OCI-LY1 (cell line): ENCODE measurements at regions not wholly inside any gene's neighbourhood (a gene's known extent, or its start where the extent isn't known, plus 50 kb on each side); places are given as distances from the start of the nearest gene placed in this dataset.

Source experiments
- H2AFZ ChIP-seq: fragments of 200-600 bp; sonication (generic), shearing (Covaris generic); 2 replicates; pipeline ENCODE4 v1.6.0; 2014; ENCODE audit warnings: antibody characterized with exemption, mild to moderate bottlenecking, low read length
- H3F3A ChIP-seq: fragments of 200-600 bp; sonication (generic), shearing (Covaris generic); 2 replicates; pipeline ENCODE4 v1.6.0; 2014; ENCODE audit warnings: mild to moderate bottlenecking, antibody characterized with exemption, low read length, moderate library complexity; ENCODE audit not compliant: insufficient read depth
- H3K27ac ChIP-seq: fragments of 200-600 bp; sonication (generic); 2 replicates; pipeline ENCODE4 v1.5.1; 2014; ENCODE audit warnings: low read length, mixed run types, mild to moderate bottlenecking, low read depth; ENCODE audit not compliant: poor library complexity, severe bottlenecking
- H3K27me3 ChIP-seq: fragments of 200-600 bp; sonication (generic); 2 replicates; pipeline ENCODE4 v1.6.0; 2014; ENCODE audit warnings: antibody characterized with exemption, mild to moderate bottlenecking, low read length, moderate library complexity; ENCODE audit not compliant: insufficient read depth
- H3K36me3 ChIP-seq: fragments of 200-600 bp; sonication (generic); 2 replicates; pipeline ENCODE4 v1.6.1; 2014; ENCODE audit warnings: mild to moderate bottlenecking, antibody characterized with exemption, low read length, moderate library complexity, mixed read lengths; ENCODE audit not compliant: insufficient read depth
- H3K4me1 ChIP-seq: fragments of 200-600 bp; sonication (generic); 2 replicates; pipeline ENCODE4 v1.5.1; 2014; ENCODE audit warnings: mild to moderate bottlenecking, low read length, moderate library complexity; ENCODE audit not compliant: insufficient read depth, severe bottlenecking
- H3K4me2 ChIP-seq: fragments of 200-600 bp; sonication (generic), shearing (Covaris generic); 2 replicates; pipeline ENCODE4 v1.6.1; 2014; ENCODE audit warnings: low read length
- H3K4me3 ChIP-seq: fragments of 200-600 bp; sonication (generic); 2 replicates; pipeline ENCODE4 v1.5.1; 2014; ENCODE audit warnings: low read length, low read depth, mild to moderate bottlenecking, mixed read lengths; ENCODE audit not compliant: poor library complexity, severe bottlenecking
- H3K79me2 ChIP-seq: fragments of 200-600 bp; shearing (Covaris generic); 2 replicates; pipeline ENCODE4 v1.6.1; 2016; ENCODE audit warnings: mixed run types, low read length, mixed read lengths; ENCODE audit not compliant: insufficient read depth
- H3K9ac ChIP-seq: fragments of 200-600 bp; sonication (generic), shearing (Covaris generic); 2 replicates; pipeline ENCODE4 v1.6.1; 2014; ENCODE audit warnings: mild to moderate bottlenecking, low read length, mixed read lengths
- H3K9me2 ChIP-seq: fragments of 200-600 bp; sonication (generic), shearing (Covaris generic); 2 replicates; pipeline ENCODE4 v1.6.1; 2014; ENCODE audit warnings: low read depth, mild to moderate bottlenecking, low read length, mixed read lengths
- H3K9me3 ChIP-seq: fragments of 200-600 bp; shearing (Covaris generic); 2 replicates; pipeline ENCODE4 v1.6.1; 2014; ENCODE audit warnings: low read length, mixed read lengths
- H4K20me1 ChIP-seq: fragments of 200-600 bp; sonication (generic), shearing (Covaris generic); 2 replicates; pipeline ENCODE4 v1.6.0; 2016; ENCODE audit warnings: mild to moderate bottlenecking, low read length; ENCODE audit not compliant: insufficient read depth
- CTCF ChIP-seq: fragments of 200-600 bp; sonication (generic), shearing (Covaris generic); IDR thresholded peaks from 2 replicates; pipeline ENCODE4 v1.5.1; 2017; ENCODE audit warnings: mild to moderate bottlenecking, antibody characterized with exemption, low read length, moderate library complexity, mixed read lengths
- EZH2 ChIP-seq: fragments of 200-600 bp; sonication (generic), shearing (Covaris generic); IDR thresholded peaks from 2 replicates; pipeline ENCODE4 v1.8.0; 2017; ENCODE audit warnings: borderline replicate concordance, mixed run types, mild to moderate bottlenecking, antibody characterized with exemption, low read length, moderate library complexity, mixed read lengths

GRCh38 chr3:40631341-40631995 lies 106.7 kb downstream of the ZNF621 start:
- TF ChIP-seq CTCF (no peak), EZH2 (no peak)
- no peak overlapping the region for H2AFZ ChIP-seq
- no peak overlapping the region for H3K27ac ChIP-seq

GRCh38 chr3:40637906-40638305 lies 113.1 kb downstream of the ZNF621 start:
- no peak overlapping the region for H3K9ac ChIP-seq
- H3F3A ChIP-seq = no peaks in the 10 kb centered on the region
- no peak overlapping the region for H3K27ac ChIP-seq
- no peaks in the 10 kb centered on the region for H3K9me2 ChIP-seq
- H3K4me2 ChIP-seq = no peak overlapping the region
- H3K4me1 ChIP-seq = no peaks in the 10 kb centered on the region
- H3K4me3 ChIP-seq = no peak overlapping the region
- no peak overlapping the region for H2AFZ ChIP-seq
- TF ChIP-seq CTCF = no peak
- no peak for TF ChIP-seq EZH2
- no peaks in the 10 kb centered on the region for H3K36me3 ChIP-seq
- H4K20me1 ChIP-seq = no peaks in the 10 kb centered on the region
- no peaks in the 10 kb centered on the region for H3K9me3 ChIP-seq
- H3K27me3 ChIP-seq = no peaks in the 10 kb centered on the region
- H3K79me2 ChIP-seq = no peaks in the 10 kb centered on the region

More at GRCh38 chr3:40631341-40631995, 106.7 kb downstream of the ZNF621 start:
- H3K9me3 ChIP-seq = no peaks in the 10 kb centered on the region
- H3K4me2 ChIP-seq = no peak overlapping the region
- H3K27me3 ChIP-seq = no peaks in the 10 kb centered on the region
- H3K9me2 ChIP-seq = no peaks in the 10 kb centered on the region
- H3K36me3 ChIP-seq = no peaks in the 10 kb centered on the region
- no peaks in the 10 kb centered on the region for H3K79me2 ChIP-seq
- no peaks in the 10 kb centered on the region for H4K20me1 ChIP-seq
- no peak overlapping the region for H3K4me3 ChIP-seq
- H3K9ac ChIP-seq = no peak overlapping the region
- no peaks in the 10 kb centered on the region for H3K4me1 ChIP-seq
- no peaks in the 10 kb centered on the region for H3F3A ChIP-seq

- no peaks in the 10 kb centered on the region for H3K9me2 ChIP-seq
- no peaks in the 10 kb centered on the region for H3K79me2 ChIP-seq
- H3K4me3 ChIP-seq = no peak overlapping the region
- no peaks in the 10 kb centered on the region for H4K20me1 ChIP-seq
- no peak overlapping the region for H3K4me2 ChIP-seq
- H3K9ac ChIP-seq = no peak overlapping the region
- H2AFZ ChIP-seq = no peak overlapping the region
- TF ChIP-seq CTCF = no peak
- TF ChIP-seq EZH2 = no peak
- H3K27ac ChIP-seq = no peak overlapping the region
- no peaks in the 10 kb centered on the region for H3K27me3 ChIP-seq
- H3K4me1 ChIP-seq = no peaks in the 10 kb centered on the region
- H3K9me3 ChIP-seq = no peaks in the 10 kb centered on the region
- no peaks in the 10 kb centered on the region for H3K36me3 ChIP-seq
- H3F3A ChIP-seq = no peaks in the 10 kb centered on the region
Measured at GRCh38 chr3:40639006-40639405, 114.2 kb downstream of the ZNF621 start.
